ENCODE measurements at regions not wholly inside any gene's neighbourhood (a gene's known extent, or its start where the extent isn't known, plus 50 kb on each side); places are given as distances from the start of the nearest gene placed in this dataset.
A peak's percentile ranks its signal among the peaks of the same experiment; 100 is the strongest.

GRCh38 chr12:78778339-78778738, 86.2 kb upstream of the SYT1 start:
- H3F3A ChIP-seq (ENCODE audit: low read depth), result no peaks in the 10 kb centered on the region
- Mint-ChIP-seq H3K4me3 (no peak overlapping the region), H3K9me3 (no peaks in the 10 kb centered on the region)

DNA sequence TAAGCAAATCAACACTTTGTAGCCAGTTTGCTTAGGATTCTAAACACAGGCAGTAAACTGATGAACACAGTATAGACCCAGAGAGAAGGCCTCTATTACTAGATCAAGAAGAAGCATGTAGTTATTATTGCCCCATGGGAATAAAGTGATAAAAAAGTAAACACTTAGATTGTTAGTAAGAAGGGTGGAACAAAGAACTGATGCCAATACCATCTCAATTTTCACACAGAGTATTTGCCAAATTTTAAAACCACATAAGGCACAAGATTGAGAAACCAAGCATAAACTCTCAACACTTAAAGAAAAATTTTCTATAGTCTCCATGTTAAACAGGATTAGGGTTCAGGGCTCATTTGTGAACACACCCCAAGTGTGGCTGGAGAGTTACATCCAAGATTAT, 77.0 kb upstream of the SYT1 start:
- no peaks in the 10 kb centered on the region for H3K27me3 Mint-ChIP-seq (ENCODE audit: insufficient read depth, low read depth)
- H3K27ac ChIP-seq, result no peak overlapping the region
- H3K9me3 ChIP-seq (ENCODE audit: low read depth), result no peaks in the 10 kb centered on the region
- H2AFZ ChIP-seq (replicated peaks), result no peak overlapping the region
- no peak for DNase-seq (ENCODE audit: low spot score)
- no peaks in the 10 kb centered on the region for H3F3A ChIP-seq (ENCODE audit: low read depth)
- no peak overlapping the region for H3K9ac ChIP-seq
- H3K4me1 Mint-ChIP-seq, result no peaks in the 10 kb centered on the region
- H3K36me3 Mint-ChIP-seq, result no peaks in the 10 kb centered on the region
- no peak overlapping the region for H3K27ac Mint-ChIP-seq
- no peaks in the 10 kb centered on the region for H4K20me1 ChIP-seq (ENCODE audit: low read depth)
- no peaks in the 10 kb centered on the region for H3K79me2 ChIP-seq (ENCODE audit: low read depth)
- no peak overlapping the region for H3K4me2 ChIP-seq
- H3K27me3 ChIP-seq, result no peaks in the 10 kb centered on the region
- TF ChIP-seq EZH2phosphoT487 (IDR thresholded peaks at IDR 0.05) (no peak), CTCF (IDR thresholded peaks at IDR 0.05) (no peak), EZH2 (IDR thresholded peaks at IDR 0.05) (no peak)
- H3K4me3 Mint-ChIP-seq, result no peak overlapping the region
- H3K36me3 ChIP-seq, result no peaks in the 10 kb centered on the region
- H3K4me1 ChIP-seq, result no peaks in the 10 kb centered on the region
- H3K9me3 Mint-ChIP-seq, result no peaks in the 10 kb centered on the region
- H3K4me3 ChIP-seq, result no peak overlapping the region

More at GRCh38 chr12:78778339-78778738, 86.2 kb upstream of the SYT1 start:
- Histone ChIP-seq H4K20me1 (ENCODE audit: low read depth) (no peaks in the 10 kb centered on the region), H3K4me3 (no peak overlapping the region), H3K27ac (no peak overlapping the region), H3K4me1 (no peaks in the 10 kb centered on the region), H3K4me2 (no peak overlapping the region), H3K9ac (no peak overlapping the region), H2AFZ (replicated peaks) (peak overlapping the region; percentile 17), H3K79me2 (ENCODE audit: low read depth) (no peaks in the 10 kb centered on the region), H3K9me3 (ENCODE audit: low read depth) (no peaks in the 10 kb centered on the region), H3K36me3 (no peaks in the 10 kb centered on the region), H3K27me3 (no peaks in the 10 kb centered on the region)
- no peak for DNase-seq (ENCODE audit: low spot score)
- Mint-ChIP-seq H3K27me3 (ENCODE audit: insufficient read depth, low read depth) (no peaks in the 10 kb centered on the region), H3K36me3 (no peaks in the 10 kb centered on the region), H3K4me1 (no peaks in the 10 kb centered on the region), H3K27ac (no peak overlapping the region)
- TF ChIP-seq EZH2phosphoT487 (IDR thresholded peaks at IDR 0.05) (no peak), EZH2 (IDR thresholded peaks at IDR 0.05) (no peak), CTCF (IDR thresholded peaks at IDR 0.05) (no peak)

GRCh38 chr12:78790148-78790547, 74.4 kb upstream of the SYT1 start:
- H3K4me2 ChIP-seq, result no peak overlapping the region
- Mint-ChIP-seq H3K4me1 (no peaks in the 10 kb centered on the region), H3K9me3 (peaks cover 3% of the 10 kb centered on the region), H3K27me3 (ENCODE audit: insufficient read depth, low read depth) (no peaks in the 10 kb centered on the region), H3K36me3 (no peaks in the 10 kb centered on the region), H3K4me3 (no peak overlapping the region), H3K27ac (no peak overlapping the region)
- no peaks in the 10 kb centered on the region for H3K36me3 ChIP-seq
- H3F3A ChIP-seq (ENCODE audit: low read depth), result no peaks in the 10 kb centered on the region
- H3K9me3 ChIP-seq (ENCODE audit: low read depth), result no peaks in the 10 kb centered on the region
- no peaks in the 10 kb centered on the region for H3K79me2 ChIP-seq (ENCODE audit: low read depth)
- no peak overlapping the region for H3K9ac ChIP-seq
- H3K27me3 ChIP-seq, result no peaks in the 10 kb centered on the region
- H3K4me1 ChIP-seq, result no peaks in the 10 kb centered on the region
- H4K20me1 ChIP-seq (ENCODE audit: low read depth), result no peaks in the 10 kb centered on the region
- H2AFZ ChIP-seq (replicated peaks), result no peak overlapping the region
- no peak overlapping the region for H3K4me3 ChIP-seq
- no peak for TF ChIP-seq EZH2phosphoT487 (IDR thresholded peaks at IDR 0.05)
- TF ChIP-seq EZH2 (IDR thresholded peaks at IDR 0.05), result no peak
- TF ChIP-seq CTCF (IDR thresholded peaks at IDR 0.05), result no peak
- no peak for DNase-seq (ENCODE audit: low spot score)
- H3K27ac ChIP-seq, result no peak overlapping the region

Data from neural progenitor cell (in vitro differentiated cells).